ENCODE measurements at regions not wholly inside any gene's neighbourhood (a gene's known extent, or its start where the extent isn't known, plus 50 kb on each side); places are given as distances from the start of the nearest gene placed in this dataset.

GRCh38 chr9:1434811-1435210 lies 384.7 kb downstream of the DMRT2 start:
- DNase-seq = no peak

- DNase-seq = no peak
Observed at GRCh38 chr9:1440256-1440655, 390.1 kb downstream of the DMRT2 start.

DNA sequence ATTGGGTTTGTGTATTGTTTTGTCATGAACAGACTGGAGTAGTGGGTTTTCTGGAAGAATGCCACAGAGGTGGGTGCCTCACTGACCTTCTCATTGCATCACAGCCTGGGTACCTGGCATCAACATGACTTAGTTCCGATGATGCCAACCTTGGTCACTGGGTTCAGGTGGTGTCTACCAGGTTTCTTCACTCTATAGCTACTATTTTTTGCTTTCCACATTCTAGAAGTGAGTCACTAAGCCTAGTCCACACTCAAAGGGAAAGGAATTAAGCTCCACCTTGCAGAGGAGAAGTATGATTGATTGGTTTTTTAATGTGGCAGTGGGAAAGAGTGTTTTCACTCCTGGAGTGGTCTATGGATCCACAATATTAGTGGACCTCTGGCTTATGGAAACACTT lies 391.9 kb downstream of the DMRT2 start:
- no peak for DNase-seq

DNA sequence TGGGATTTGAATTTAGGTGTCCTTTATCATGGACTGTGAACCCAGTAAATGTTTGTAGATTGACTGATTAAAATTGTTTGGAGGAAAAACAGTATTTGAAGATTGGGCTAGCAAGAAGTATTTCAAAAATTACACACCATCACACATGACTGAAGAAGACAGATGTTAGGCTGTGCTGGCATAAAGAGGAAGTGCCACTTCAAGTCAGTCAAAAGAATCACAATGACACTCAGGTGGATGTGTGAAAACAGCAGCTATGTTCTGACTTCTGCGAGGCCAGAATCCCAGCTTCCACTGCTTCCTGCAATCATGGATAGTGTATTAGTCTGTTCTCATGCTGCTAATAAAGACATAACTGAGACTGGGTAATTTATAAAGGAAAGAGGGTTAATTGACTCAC lies 393.3 kb downstream of the DMRT2 start:
- no peak for DNase-seq

GRCh38 chr9:1446671-1447070 lies 396.5 kb downstream of the DMRT2 start:
- DNase-seq = no peak

GRCh38 chr9:1453636-1454035 lies 403.5 kb downstream of the DMRT2 start:
- no peak for DNase-seq

DNA sequence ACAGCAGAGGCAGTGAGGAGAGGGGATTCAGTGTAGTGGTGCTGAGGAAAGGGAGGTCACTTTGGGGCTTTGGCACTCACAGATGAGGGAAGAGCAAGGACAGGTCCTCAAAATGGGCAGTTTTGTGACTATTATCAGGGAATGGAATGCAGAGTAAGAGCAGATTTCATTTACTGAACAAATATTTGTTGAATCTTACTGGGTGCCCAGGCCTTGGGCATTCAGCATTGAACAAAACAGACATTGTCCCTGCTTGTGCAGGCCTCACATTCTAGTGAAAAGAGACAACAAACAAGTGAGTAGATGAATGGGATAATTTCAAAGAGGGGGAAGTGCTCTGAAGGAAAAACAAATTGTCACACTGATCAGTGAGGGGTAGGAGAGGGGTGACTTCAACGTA lies 404.1 kb downstream of the DMRT2 start:
- no peak for DNase-seq

GRCh38 chr9:1454616-1455347 lies 404.6 kb downstream of the DMRT2 start:
- no peak for DNase-seq

DNA sequence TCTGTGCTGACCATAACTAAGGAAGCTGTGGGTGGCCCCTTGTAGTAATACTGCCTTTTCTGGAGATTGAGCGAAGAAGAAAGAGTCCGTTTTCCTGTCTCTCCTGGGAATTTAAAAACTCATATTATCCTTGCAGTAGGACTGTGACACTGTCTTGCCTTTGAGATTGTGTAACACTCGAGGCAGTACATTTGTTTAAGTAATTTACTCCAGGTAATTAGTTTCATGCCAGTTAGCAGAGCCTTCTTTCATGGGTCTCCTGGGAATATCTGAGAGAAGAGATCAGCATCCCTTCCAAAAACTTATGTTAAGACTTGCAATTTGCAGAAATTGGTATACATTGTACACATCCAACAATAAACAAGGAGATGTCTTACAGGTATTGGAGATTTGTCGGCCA lies 405.6 kb downstream of the DMRT2 start:
- no peak for DNase-seq

GRCh38 chr9:1456301-1457024 lies 406.3 kb downstream of the DMRT2 start:
- DNase-seq = no peak

DNA sequence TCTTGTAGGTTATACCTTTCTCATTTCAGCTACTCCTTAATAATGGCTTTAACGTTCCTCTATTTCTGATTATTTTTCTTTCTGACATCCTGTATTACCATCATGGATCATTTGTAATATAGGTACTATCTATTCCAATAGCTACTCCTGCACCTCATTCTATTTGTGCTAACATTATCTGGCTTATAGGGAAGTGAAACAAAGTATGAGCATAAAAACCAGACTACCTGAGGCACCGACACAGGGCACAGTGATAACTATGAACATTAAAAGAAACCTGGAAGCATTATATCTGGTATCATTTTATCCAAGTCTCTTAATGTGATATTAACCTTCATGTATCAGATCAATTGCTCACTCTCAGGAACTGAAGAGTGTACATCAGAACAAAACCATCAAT lies 407.3 kb downstream of the DMRT2 start:
- DNase-seq = no peak

DNA sequence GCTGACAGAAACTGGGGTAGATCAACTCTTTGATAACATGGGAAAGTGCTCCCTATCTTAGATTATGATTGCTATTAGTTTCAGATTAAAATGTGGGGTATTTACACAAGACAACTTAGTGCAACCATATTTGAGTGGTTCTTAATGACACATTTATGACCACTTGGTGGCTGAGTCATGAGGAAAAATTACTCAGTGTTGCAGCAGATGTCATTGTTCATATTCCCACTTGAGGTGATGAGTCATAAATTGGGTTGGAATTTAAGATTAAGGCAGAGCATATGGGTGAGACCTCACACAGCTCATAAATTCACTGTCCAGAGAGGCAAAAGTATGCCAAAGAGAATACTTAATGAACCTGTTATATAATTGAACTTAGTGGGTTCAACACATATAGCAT lies 408.3 kb downstream of the DMRT2 start:
- no peak for DNase-seq

DNA sequence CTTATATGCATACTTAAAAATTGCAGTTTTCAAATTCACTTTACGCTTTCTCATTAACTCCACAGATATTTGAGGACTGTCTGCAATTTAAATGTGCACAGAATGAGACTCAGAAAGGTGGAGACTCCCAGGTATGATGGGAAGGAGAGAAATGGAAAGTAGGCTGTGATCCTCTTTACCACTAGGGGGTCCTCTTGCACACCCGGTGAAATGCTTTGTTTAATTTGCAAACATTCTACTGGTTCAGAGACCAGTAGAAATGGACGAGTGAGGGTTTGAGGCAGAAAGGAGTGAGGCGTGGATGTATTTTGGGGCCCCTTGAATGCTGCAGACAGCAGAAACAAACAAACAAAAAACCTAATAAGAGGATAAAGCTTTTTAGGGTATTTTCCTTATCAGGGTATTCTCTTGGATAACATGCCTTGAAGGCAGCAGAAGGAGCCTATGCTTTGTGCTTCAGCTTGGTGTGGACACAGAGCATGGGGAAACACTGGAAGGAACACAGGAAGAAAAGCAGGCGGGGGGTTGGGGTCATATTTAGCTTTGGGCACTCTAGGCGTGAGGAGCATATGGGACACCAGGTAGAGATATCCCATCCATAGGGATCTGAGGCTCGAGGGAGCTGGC lies 410.1 kb downstream of the DMRT2 start:
- DNase-seq = no peak

DNA sequence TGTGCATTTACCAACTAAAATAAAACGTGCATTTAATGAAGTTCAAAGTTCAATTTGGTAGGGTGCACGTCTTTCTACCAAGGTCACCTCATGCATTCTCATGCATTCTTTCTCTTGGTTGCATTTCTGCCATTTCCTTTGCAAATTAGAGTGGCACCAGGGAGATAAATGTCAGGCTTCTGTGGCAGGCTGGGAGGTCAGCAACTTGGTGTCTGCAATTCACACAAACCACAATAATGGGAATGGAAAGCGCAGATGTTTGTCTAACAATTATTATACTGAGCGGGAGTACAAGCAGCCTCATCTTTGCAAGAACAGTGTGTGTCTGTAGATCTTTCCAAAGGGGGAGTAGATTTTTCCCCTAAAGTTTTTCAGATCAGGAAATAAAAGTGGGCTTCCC lies 411.7 kb downstream of the DMRT2 start:
- DNase-seq = no peak

DNA sequence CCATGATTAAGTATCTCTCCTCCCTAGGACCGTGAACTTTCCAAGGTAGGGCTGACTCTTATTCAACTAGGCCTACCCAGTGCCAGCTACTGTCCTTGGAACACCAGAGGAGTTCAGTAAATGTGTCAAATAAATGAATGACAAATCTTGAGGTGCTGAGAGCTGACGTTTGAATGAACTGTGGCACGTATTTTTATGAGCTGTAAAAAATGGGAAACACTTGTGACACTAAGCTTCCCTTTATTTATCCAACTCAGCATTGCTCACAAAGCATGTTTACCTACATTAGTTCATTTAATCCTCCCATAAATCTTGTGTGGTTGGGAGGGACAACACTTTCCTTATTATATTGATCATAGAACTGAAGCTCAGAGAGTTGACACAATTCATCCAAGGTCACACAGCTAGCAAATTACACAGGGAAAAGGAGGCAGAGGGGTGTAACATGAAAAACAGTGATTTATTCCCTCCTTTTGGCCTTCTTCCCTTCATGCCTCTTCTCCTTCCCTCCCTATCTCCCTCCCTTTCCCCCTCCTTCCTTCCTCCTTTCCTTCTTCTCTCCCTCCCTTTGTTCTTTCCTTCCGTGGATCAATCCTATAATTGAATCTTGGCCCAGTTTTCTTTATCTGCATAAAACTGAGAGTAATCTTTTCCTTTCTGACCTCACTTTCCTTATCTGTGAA lies 412.6 kb downstream of the DMRT2 start:
- no peak for DNase-seq

GRCh38 chr9:1469996-1470395 lies 419.8 kb downstream of the DMRT2 start:
- DNase-seq = no peak

DNA sequence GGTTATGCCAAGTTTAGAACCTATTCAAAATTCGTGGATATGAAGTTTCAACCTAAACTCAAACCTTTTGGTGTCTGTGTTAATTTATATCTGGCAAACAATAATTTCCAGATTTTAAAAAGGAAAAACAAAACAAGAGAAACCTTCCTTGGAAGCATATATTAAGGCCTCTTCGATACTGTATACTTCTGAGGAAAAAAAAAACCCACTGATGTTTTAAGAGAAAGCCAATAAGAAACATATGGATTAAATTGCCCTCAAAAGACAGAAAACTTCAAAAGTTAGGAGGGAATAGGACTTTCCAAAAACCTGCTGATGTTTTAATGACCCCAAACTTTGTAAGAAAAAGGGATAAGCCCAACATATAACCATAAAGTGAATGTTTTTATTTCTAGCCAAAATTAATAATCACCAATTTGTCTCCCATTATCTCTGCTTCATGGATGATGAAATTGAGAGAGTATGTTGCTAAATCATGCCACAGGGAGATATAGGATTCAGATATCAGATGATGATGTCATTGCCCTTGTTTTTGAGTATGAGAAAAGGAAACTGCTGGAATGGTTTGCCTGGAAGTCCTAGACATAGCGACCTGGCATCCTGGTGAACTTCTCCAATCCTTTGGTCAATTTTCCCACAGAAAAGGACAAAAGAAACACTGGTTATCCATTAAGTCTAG lies 423.9 kb downstream of the DMRT2 start:
- DNase-seq = no peak

DNA sequence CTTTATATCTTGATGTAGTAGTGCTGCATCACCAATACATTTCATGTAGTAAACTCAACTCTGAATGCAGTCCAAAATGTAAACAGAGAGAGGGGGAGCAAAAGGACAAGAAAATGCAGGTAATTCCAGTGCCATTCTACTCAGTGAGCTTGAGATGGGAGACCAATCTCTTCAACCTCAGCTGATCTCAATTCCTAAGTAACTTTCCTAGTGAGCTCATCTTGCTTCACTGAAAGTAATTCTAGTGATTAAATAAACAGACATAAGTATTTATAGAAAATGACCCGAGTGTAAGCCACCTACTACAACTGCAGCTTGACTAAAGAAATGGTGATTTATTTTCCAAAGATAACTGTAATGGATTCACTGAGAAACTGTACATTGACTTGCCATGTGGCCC lies 424.5 kb downstream of the DMRT2 start:
- no peak for DNase-seq

- DNase-seq = no peak
Observed at GRCh38 chr9:1490341-1491232, 440.4 kb downstream of the DMRT2 start.

DNA sequence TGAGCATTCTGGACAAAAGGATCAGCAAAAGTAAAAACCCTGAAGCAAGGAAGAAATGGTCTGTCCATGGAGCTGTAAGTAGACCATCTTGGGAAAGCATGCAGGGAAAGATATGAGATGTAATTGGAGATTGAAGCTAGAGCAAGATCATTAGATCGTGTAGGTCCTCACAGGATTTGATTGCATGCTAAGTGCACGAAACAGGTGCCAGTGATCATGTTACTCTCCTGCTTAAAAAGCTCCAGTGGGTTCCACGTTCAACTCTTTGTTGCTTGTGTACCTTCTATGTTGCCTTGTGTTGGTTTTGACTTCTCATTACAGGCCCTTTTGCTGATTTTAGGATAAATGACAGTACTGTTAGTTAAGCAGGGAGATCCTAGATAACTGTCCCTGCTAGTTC lies 442.0 kb downstream of the DMRT2 start:
- no peak for DNase-seq

DNA sequence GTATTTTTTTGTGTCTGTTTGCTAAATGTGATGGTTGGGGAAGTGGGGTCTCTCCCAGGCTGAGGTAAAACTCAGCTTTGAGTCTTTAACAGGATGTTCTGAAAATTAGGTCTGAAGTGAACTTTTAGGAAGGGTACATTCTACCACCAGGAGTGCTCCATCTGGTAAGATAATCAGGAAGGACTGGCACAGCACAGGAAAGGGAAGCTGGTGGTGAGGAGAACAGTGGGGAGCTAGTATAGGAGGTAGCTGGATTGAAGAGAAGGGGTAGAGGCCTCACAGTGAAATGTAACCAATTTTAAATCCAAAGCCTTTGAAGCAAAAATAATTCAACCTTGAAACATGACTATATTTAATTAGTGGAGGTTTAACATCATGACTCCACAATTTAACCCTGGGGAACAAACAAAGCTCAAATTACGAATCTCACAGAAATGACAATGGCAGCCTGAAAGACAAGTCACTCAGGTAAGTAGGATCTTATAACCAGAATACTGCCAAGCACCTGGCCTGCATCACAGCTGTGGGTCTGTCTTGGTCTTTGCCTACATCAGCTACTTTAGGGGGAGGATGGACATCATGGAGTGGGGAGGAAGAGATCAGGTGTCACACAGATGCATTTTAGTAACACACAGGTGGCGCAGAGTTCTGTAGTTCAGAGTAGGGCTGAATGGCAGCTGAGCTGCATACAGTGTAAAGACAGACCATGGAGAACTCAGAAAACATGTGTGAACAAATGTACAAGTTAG lies 445.3 kb downstream of the DMRT2 start:
- no peak for DNase-seq

Data from activated CD4-positive, alpha-beta T cell treated with anti-CD3 and anti-CD28 coated beads, Interleukin-2, amount 50 U/mL, for 4 hours (primary cell).